HUES6 (cell line): ENCODE measurements at regions not wholly inside any gene's neighbourhood (a gene's known extent, or its start where the extent isn't known, plus 50 kb on each side); places are given as distances from the start of the nearest gene placed in this dataset.
"Not testable (repeated sequence)": the region's sequence is repeated elsewhere in the genome, so short reads cannot be mapped to it uniquely, and the experiment has no call there.

Experiments used
- H3K27ac ChIP-seq: 2 replicates; pipeline ENCODE4 v1.7.0; 2013; ENCODE audit warnings: low read depth, mild to moderate bottlenecking, low read length, inconsistent platforms
- H3K27me3 ChIP-seq: 2 replicates; pipeline ENCODE4 v1.6.1; 2013; ENCODE audit warnings: low read length; ENCODE audit not compliant: control insufficient read depth, insufficient read depth
- H3K36me3 ChIP-seq: 2 replicates; pipeline ENCODE4 v1.6.1; 2013; ENCODE audit warnings: low read length; ENCODE audit not compliant: control insufficient read depth, insufficient read depth
- H3K4me1 ChIP-seq: 2 replicates; pipeline ENCODE4 v1.6.1; 2013; ENCODE audit warnings: low read length; ENCODE audit not compliant: control insufficient read depth, insufficient read depth
- H3K4me3 ChIP-seq: 2 replicates; pipeline ENCODE4 v1.5.1; 2013; ENCODE audit warnings: low read depth, low read length
- H3K9ac ChIP-seq: one replicate; pipeline ENCODE4 v1.6.1; 2013; ENCODE audit warnings: mild to moderate bottlenecking, low read length
- H3K9me3 ChIP-seq: 2 replicates; pipeline ENCODE4 v1.6.1; 2013; ENCODE audit warnings: low read depth, low read length; ENCODE audit not compliant: control insufficient read depth, insufficient read depth

GRCh38 chr5:96319981-96320739, 112.9 kb downstream of the PCSK1 start:
- H3K9me3 ChIP-seq, H3K36me3 ChIP-seq, H3K4me1 ChIP-seq, H3K27me3 ChIP-seq, H3K9ac ChIP-seq, H3K4me3 ChIP-seq, H3K27ac ChIP-seq: not testable (repeated sequence)

GRCh38 chr5:96318569-96319110, 114.4 kb downstream of the PCSK1 start:
- no peaks in the 10 kb centered on the region for H3K36me3 ChIP-seq
- no peak overlapping the region for H3K27ac ChIP-seq
- no peaks in the 10 kb centered on the region for H3K27me3 ChIP-seq
- 0 out of 2 replicates have a peak, but pooled peaks cover 3% of the 10 kb centered on the region for H3K4me1 ChIP-seq
- H3K9me3 ChIP-seq, result no peaks in the 10 kb centered on the region
- H3K4me3 ChIP-seq, result no peak overlapping the region
- H3K9ac ChIP-seq, result no peak overlapping the region

- no peaks in the 10 kb centered on the region for H3K9me3 ChIP-seq
- no peak overlapping the region for H3K4me3 ChIP-seq
- 0 out of 2 replicates have a peak, but pooled peaks cover 3% of the 10 kb centered on the region for H3K4me1 ChIP-seq
- no peaks in the 10 kb centered on the region for H3K27me3 ChIP-seq
- no peak overlapping the region for H3K9ac ChIP-seq
- H3K36me3 ChIP-seq, result no peaks in the 10 kb centered on the region
- no peak overlapping the region for H3K27ac ChIP-seq
Observed at GRCh38 chr5:96317945-96318344, 115.1 kb downstream of the PCSK1 start.

GRCh38 chr5:96316487-96316886, 116.6 kb downstream of the PCSK1 start:
- no peak overlapping the region for H3K4me3 ChIP-seq
- H3K9me3 ChIP-seq, result no peaks in the 10 kb centered on the region
- H3K4me1 ChIP-seq, result no peaks in the 10 kb centered on the region
- no peaks in the 10 kb centered on the region for H3K36me3 ChIP-seq
- H3K27ac ChIP-seq, result no peak overlapping the region
- no peak overlapping the region for H3K9ac ChIP-seq
- H3K27me3 ChIP-seq, result no peaks in the 10 kb centered on the region

GRCh38 chr5:96316017-96316416, 117.0 kb downstream of the PCSK1 start:
- H3K27ac ChIP-seq, result no peak overlapping the region
- H3K9me3 ChIP-seq, result peaks cover 4% of the 10 kb centered on the region; the same call in 1 of the 2 replicates
- H3K4me3 ChIP-seq, result no peak overlapping the region
- no peaks in the 10 kb centered on the region for H3K27me3 ChIP-seq
- no peaks in the 10 kb centered on the region for H3K4me1 ChIP-seq
- H3K9ac ChIP-seq, result no peak overlapping the region
- no peaks in the 10 kb centered on the region for H3K36me3 ChIP-seq

- no peaks in the 10 kb centered on the region for H3K4me1 ChIP-seq
- no peaks in the 10 kb centered on the region for H3K27me3 ChIP-seq
- no peaks in the 10 kb centered on the region for H3K36me3 ChIP-seq
- no peak overlapping the region for H3K9ac ChIP-seq
- no peak overlapping the region for H3K4me3 ChIP-seq
- peaks cover 7% of the 10 kb centered on the region; the same call in 1 of the 2 replicates for H3K9me3 ChIP-seq
- H3K27ac ChIP-seq, result no peak overlapping the region
Observed at GRCh38 chr5:96315431-96315830, 117.6 kb downstream of the PCSK1 start.

GRCh38 chr5:96312383-96312782, 120.7 kb downstream of the PCSK1 start:
- no peak overlapping the region for H3K27ac ChIP-seq
- no peaks in the 10 kb centered on the region for H3K27me3 ChIP-seq
- no peaks in the 10 kb centered on the region for H3K4me1 ChIP-seq
- H3K36me3 ChIP-seq, result no peaks in the 10 kb centered on the region
- no peak overlapping the region for H3K4me3 ChIP-seq
- no peak overlapping the region for H3K9ac ChIP-seq
- H3K9me3 ChIP-seq, result peaks cover 7% of the 10 kb centered on the region; the same call in 1 of the 2 replicates

GRCh38 chr5:96307047-96307446, 126.0 kb downstream of the PCSK1 start:
- not testable (repeated sequence) for H3K4me1 ChIP-seq, H3K27me3 ChIP-seq, H3K27ac ChIP-seq, H3K36me3 ChIP-seq, H3K4me3 ChIP-seq, H3K9ac ChIP-seq
- peaks cover 19% of the 10 kb centered on the region for H3K9me3 ChIP-seq

GRCh38 chr5:96302174-96302738, 130.8 kb downstream of the PCSK1 start:
- Histone ChIP-seq H3K36me3 (no peaks in the 10 kb centered on the region), H3K4me1 (peaks cover 6% of the 10 kb centered on the region; the same call in 1 of the 2 replicates), H3K9ac (no peak overlapping the region), H3K27ac (peak overlapping the region; percentile 65), H3K27me3 (no peaks in the 10 kb centered on the region), H3K4me3 (no peak overlapping the region; the same call in 1 of the 2 replicates), H3K9me3 (peaks cover 24% of the 10 kb centered on the region)

- peaks cover 6% of the 10 kb centered on the region; the same call in 1 of the 2 replicates for H3K4me1 ChIP-seq
- peaks cover 24% of the 10 kb centered on the region for H3K9me3 ChIP-seq
- no peak overlapping the region for H3K4me3 ChIP-seq
- no peak overlapping the region for H3K27ac ChIP-seq
- H3K36me3 ChIP-seq, result no peaks in the 10 kb centered on the region
- no peak overlapping the region for H3K9ac ChIP-seq
- no peaks in the 10 kb centered on the region for H3K27me3 ChIP-seq
Observed at GRCh38 chr5:96300976-96301375, 132.1 kb downstream of the PCSK1 start.

GRCh38 chr5:96297867-96298266, 135.2 kb downstream of the PCSK1 start:
- Histone ChIP-seq H3K27me3 (no peaks in the 10 kb centered on the region), H3K4me1 (peaks cover 6% of the 10 kb centered on the region; the same call in 1 of the 2 replicates), H3K36me3 (no peaks in the 10 kb centered on the region), H3K9me3 (peaks cover 21% of the 10 kb centered on the region), H3K27ac (no peak overlapping the region), H3K9ac (no peak overlapping the region), H3K4me3 (no peak overlapping the region)
